HEK293T (cell line): ENCODE measurements at regions not wholly inside any gene's neighbourhood (a gene's known extent, or its start where the extent isn't known, plus 50 kb on each side); places are given as distances from the start of the nearest gene placed in this dataset.

Experiments
- CTCF ChIA-PET: fragments of 350-600 bp; formaldehyde crosslinking; extraction: SDS; loops from one replicate; lab custom pipeline; 2021; ENCODE audit warnings: antibody characterized with exemption, inconsistent platforms; lab: Yijun Ruan, JAX
- POLR2A ChIA-PET: fragments of 350-600 bp; formaldehyde crosslinking; extraction: SDS; loops from one replicate; lab custom pipeline; 2020; ENCODE audit warnings: antibody characterized with exemption, inconsistent platforms; lab: Yijun Ruan, JAX
- DNase-seq: peaks from one replicate; pipeline ENCODE4 v3.0.0; 2012; ENCODE audit warnings: mixed read lengths; ENCODE audit errors: extremely low spot score
- ARNT ChIP-seq: fragments of 450-650 bp; IDR thresholded peaks from 2 replicates; pipeline ENCODE4 v1.6.1; 2017; ENCODE audit warnings: mild to moderate bottlenecking
- BHLHE40 ChIP-seq: fragments of 450-650 bp; IDR thresholded peaks from 2 replicates; pipeline ENCODE4 v1.6.1; 2016; ENCODE audit warnings: mild to moderate bottlenecking, moderate library complexity, borderline replicate concordance
- CTBP1 ChIP-seq: fragments of 450-650 bp; IDR thresholded peaks from 2 replicates; pipeline ENCODE4 v1.6.1; 2016; ENCODE audit warnings: borderline replicate concordance
- ELF4 ChIP-seq: fragments of 450-650 bp; IDR thresholded peaks from 2 replicates; pipeline ENCODE4 v1.6.1; 2017; ENCODE audit warnings: antibody characterized with exemption
- FOXA1 ChIP-seq: fragments of 450-650 bp; IDR thresholded peaks from 2 replicates; pipeline ENCODE4 v1.6.1; 2016; ENCODE audit warnings: mild to moderate bottlenecking
- FOXK2 ChIP-seq: fragments of 450-650 bp; IDR thresholded peaks from 2 replicates; pipeline ENCODE4 v1.6.1; 2016; ENCODE audit warnings: mild to moderate bottlenecking
- FOXM1 ChIP-seq: fragments of 450-650 bp; IDR thresholded peaks from 2 replicates; pipeline ENCODE4 v1.6.1; 2017; ENCODE audit warnings: mild to moderate bottlenecking, borderline replicate concordance
- HDGF ChIP-seq: fragments of 450-650 bp; IDR thresholded peaks from 2 replicates; pipeline ENCODE4 v1.6.1; 2017; ENCODE audit warnings: antibody characterized with exemption, borderline replicate concordance
- L3MBTL2 ChIP-seq: fragments of 450-650 bp; conservative IDR thresholded peaks from 2 replicates; pipeline ENCODE4 v1.6.1; 2016; ENCODE audit warnings: mild to moderate bottlenecking
- LEF1 ChIP-seq: fragments of 450-650 bp; IDR thresholded peaks from 2 replicates; pipeline ENCODE4 v1.6.1; 2017; ENCODE audit warnings: mild to moderate bottlenecking, borderline replicate concordance
- NFRKB ChIP-seq: fragments of 450-650 bp; IDR thresholded peaks from 2 replicates; pipeline ENCODE4 v1.6.1; 2016; ENCODE audit warnings: mild to moderate bottlenecking, moderate library complexity
- SP1 ChIP-seq: fragments of 450-650 bp; IDR thresholded peaks from 2 replicates; pipeline ENCODE4 v1.6.1; 2017
- SUZ12 ChIP-seq: fragments of 450-650 bp; IDR thresholded peaks from 2 replicates; pipeline ENCODE4 v1.6.1; 2016; ENCODE audit warnings: mild to moderate bottlenecking
- TARDBP ChIP-seq: fragments of 450-650 bp; IDR thresholded peaks from 2 replicates; pipeline ENCODE4 v1.6.1; 2016
- ZNF384 ChIP-seq: fragments of 450-650 bp; IDR thresholded peaks from 2 replicates; pipeline ENCODE4 v1.6.1; 2016
- TF ChIP-seq, protein P1 (sequence below): fragments of 450-650 bp; IDR thresholded peaks from 2 replicates; pipeline ENCODE4 v1.6.1; 2016

- POLR2A ChIA-PET: no interaction called here
- TF ChIP-seq CTBP1 (no peak), ELF4 (no peak), L3MBTL2 (no peak), ARNT (no peak), SP1 (no peak), FOXM1 (no peak), HDGF (no peak), TARDBP (no peak), BHLHE40 (no peak), LEF1 (no peak), NFRKB (no peak), FOXK2 (no peak), SUZ12 (no peak), FOXA1 (no peak), ZNF384 (no peak)
- TF ChIP-seq, protein P1, sequence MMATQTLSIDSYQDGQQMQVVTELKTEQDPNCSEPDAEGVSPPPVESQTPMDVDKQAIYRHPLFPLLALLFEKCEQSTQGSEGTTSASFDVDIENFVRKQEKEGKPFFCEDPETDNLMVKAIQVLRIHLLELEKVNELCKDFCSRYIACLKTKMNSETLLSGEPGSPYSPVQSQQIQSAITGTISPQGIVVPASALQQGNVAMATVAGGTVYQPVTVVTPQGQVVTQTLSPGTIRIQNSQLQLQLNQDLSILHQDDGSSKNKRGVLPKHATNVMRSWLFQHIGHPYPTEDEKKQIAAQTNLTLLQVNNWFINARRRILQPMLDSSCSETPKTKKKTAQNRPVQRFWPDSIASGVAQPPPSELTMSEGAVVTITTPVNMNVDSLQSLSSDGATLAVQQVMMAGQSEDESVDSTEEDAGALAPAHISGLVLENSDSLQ: no peak
- CTCF ChIA-PET: no interaction called here
- no peak for DNase-seq
Measured at GRCh38 chr1:38210021-38210894, 163.7 kb upstream of the POU3F1 start.

- ChIA-PET CTCF (no interaction called here), POLR2A (no interaction called here)
- TF ChIP-seq SP1 (no peak), ELF4 (no peak), ARNT (no peak), BHLHE40 (no peak), LEF1 (no peak), SUZ12 (no peak), CTBP1 (no peak), FOXM1 (no peak), ZNF384 (no peak)
- TF ChIP-seq, protein P1: no peak
- no peak for DNase-seq
Measured at GRCh38 chr1:38208716-38209632, 162.4 kb upstream of the POU3F1 start.

DNA sequence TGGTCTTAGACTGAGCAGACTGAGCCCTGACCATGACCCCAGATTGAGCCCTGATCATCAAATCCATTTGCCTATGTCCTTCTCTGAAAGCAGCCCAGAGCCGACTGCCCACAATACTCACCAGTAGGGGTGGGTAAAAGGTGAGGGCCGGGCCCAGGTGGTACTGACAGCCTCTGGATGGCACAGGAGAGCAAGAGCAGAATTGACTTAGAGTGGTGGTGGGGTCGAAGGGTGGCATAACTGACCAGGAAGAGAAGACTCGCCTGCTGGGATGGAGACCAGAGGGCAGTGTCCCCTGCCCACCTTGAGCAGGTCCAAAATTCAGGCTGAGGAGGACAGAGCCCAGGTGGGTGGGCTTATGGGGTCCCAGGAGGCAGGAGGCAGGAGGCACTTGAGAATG lies 161.3 kb upstream of the POU3F1 start:
- no peak for TF ChIP-seq ZNF384
- TF ChIP-seq NFRKB: no peak
- no peak for TF ChIP-seq FOXM1
- TF ChIP-seq BHLHE40: no peak
- no peak for TF ChIP-seq HDGF
- TF ChIP-seq L3MBTL2: no peak
- TF ChIP-seq ARNT: no peak
- TF ChIP-seq, protein P1: no peak
- no peak for TF ChIP-seq FOXK2
- TF ChIP-seq SUZ12: no peak
- TF ChIP-seq TARDBP: no peak
- TF ChIP-seq LEF1: no peak
- no peak for TF ChIP-seq ELF4
- TF ChIP-seq FOXA1: no peak
- no peak for TF ChIP-seq SP1
- no peak for TF ChIP-seq CTBP1
- ChIA-PET CTCF (no interaction called here), POLR2A (no interaction called here)
- no peak for DNase-seq

DNA sequence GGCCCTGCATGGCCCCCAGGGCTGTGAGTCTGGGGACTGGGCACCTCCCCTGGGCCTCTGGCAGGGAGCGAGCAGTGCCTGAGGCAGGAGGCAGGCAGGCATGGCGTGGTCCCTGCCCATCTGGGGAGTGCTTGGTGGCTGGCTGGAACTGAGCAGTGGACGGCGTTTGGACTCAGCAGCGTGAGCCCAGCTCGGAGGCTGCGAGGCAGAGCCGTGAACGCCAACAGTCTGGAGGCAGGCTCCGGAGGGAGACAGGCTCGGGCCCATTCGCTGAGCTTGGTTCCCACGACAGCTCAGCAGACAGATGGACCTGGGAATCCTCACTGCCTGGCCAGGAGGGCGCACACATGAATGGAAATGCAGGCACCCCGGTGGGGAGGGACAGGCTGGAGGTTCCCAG lies 160.7 kb upstream of the POU3F1 start:
- ChIA-PET CTCF (no interaction called here), POLR2A (no interaction called here)
- DNase-seq: no peak
- TF ChIP-seq LEF1 (no peak), NFRKB (no peak), L3MBTL2 (no peak), SUZ12 (no peak), SP1 (no peak), TARDBP (no peak), BHLHE40 (no peak), ARNT (no peak), HDGF (no peak), FOXM1 (no peak), CTBP1 (no peak), ZNF384 (no peak), ELF4 (no peak), FOXK2 (no peak)
- TF ChIP-seq, protein P1: no peak

- POLR2A ChIA-PET: no interaction called here
- no peak for TF ChIP-seq ARNT
- no peak for TF ChIP-seq NFRKB
- no peak for TF ChIP-seq FOXM1
- TF ChIP-seq BHLHE40: no peak
- TF ChIP-seq HDGF: no peak
- CTCF ChIA-PET: no interaction called here
- no peak for DNase-seq
Measured at GRCh38 chr1:38204698-38205097, 158.1 kb upstream of the POU3F1 start.
